ENCODE measurements at regions not wholly inside any gene's neighbourhood (a gene's known extent, or its start where the extent isn't known, plus 50 kb on each side); places are given as distances from the start of the nearest gene placed in this dataset.

DNA sequence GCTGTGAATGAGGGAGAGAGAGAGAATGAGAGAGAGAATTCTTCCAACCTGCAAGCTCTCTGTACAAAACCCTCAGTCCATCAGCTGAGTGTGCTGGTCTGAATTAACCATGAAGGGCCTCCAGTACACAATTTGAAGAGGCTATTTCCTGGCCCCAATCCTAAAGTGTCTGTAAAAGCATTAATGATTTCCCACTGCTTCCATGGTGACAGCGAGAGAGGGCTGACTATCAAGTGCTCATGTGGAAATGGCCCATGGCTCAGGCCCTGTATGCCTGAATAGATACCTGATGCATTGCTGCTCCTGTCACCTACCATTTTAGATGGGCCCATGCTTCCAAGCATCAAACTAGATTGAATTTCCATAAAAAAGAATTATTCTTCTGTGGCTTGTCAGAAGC lies 592.4 kb downstream of the KIF4B start (continued):
- TF ChIP-seq, protein P1, sequence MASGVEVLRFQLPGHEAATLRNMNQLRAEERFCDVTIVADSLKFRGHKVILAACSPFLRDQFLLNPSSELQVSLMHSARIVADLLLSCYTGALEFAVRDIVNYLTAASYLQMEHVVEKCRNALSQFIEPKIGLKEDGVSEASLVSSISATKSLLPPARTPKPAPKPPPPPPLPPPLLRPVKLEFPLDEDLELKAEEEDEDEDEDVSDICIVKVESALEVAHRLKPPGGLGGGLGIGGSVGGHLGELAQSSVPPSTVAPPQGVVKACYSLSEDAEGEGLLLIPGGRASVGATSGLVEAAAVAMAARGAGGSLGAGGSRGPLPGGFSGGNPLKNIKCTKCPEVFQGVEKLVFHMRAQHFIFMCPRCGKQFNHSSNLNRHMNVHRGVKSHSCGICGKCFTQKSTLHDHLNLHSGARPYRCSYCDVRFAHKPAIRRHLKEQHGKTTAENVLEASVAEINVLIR (CRISPR knock-in tag; IDR thresholded peaks at IDR 0.05), result no peak
- no peak for TF ChIP-seq MTF1 (CRISPR knock-in tag; IDR thresholded peaks at IDR 0.05; ENCODE audit: borderline replicate concordance)

DNA sequence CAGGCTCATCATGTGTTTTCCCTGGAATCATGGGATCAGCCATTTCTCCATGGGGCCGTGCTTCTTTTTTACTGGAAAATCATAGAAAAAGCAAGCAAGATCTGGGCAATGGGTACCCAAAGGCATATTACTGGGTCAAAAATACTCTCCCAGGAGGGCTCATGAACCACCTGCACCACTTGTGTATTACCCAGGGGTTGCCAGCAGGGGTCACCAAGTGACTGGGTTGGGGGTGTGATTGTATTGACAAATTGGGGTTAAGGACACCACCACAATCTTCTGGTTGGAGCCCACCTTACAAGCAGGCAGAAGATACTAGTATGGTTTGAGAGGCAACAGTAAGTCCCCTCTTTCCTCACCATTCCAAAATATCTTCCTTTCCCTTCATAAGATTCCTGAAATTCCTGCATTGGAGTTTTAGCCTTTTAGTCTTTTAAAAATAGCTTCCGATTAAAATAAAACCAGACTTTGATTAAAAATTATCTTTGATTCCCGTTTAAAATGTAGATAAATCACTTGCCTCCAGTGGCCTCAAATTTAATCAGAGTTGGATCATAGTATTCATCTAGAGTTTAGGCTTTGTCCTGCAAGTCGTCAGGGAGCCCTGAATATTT lies 603.3 kb downstream of the KIF4B start:
- Histone ChIP-seq H3K9me1 (ENCODE audit: control insufficient read depth, insufficient read depth, low read length) (no peaks in the 10 kb centered on the region), H3K9me3 (replicated peaks; ENCODE audit: control insufficient read depth, insufficient read depth, low read depth, low read length) (no peaks in the 10 kb centered on the region), H3K79me2 (ENCODE audit: control insufficient read depth, insufficient read depth, low read length) (no peaks in the 10 kb centered on the region), H3K4me2 (ENCODE audit: insufficient read depth, low read length) (no peak overlapping the region), H3K36me3 (ENCODE audit: control insufficient read depth, insufficient read depth, low read length) (no peaks in the 10 kb centered on the region), H3K27me3 (ENCODE audit: control insufficient read depth in 2 of 2, insufficient read depth in 2 of 2, low read length in 2 of 2) (no peaks in the 10 kb centered on the region), H3K27ac (ENCODE audit: extremely low read depth, low read depth, low read length) (no peak overlapping the region), H2AFZ (ENCODE audit: low read depth, low read length) (no peak overlapping the region), H4K20me1 (replicated peaks; ENCODE audit: control insufficient read depth, insufficient read depth, low read length) (no peaks in the 10 kb centered on the region), H3K4me1 (replicated peaks in 1 of 2; ENCODE audit: control insufficient read depth in 2 of 2, insufficient read depth in 2 of 2, low read length in 2 of 2) (no peaks in the 10 kb centered on the region), H3K4me3 (no peak overlapping the region), H3K9ac (ENCODE audit: insufficient read depth in 1 of 2, low read depth in 2 of 2, low read length in 2 of 2) (no peak overlapping the region)
- POLR2A ChIA-PET, result no interaction called here
- DNase-seq (ENCODE audit: extremely low read depth in 1 of 4, low spot score in 3 of 4) (peak; percentile 15 to 48 (median 47)), FAIRE-seq (no peak), ATAC-seq (no peak)
- in situ Hi-C loops (cut with MboI), result no loop called here
- 1% methylated on average over 4 of the region's 4 CpGs for WGBS (ENCODE audit: insufficient coverage, low coverage, missing lambda C conversion rate)
- no TSS peak for BruUV-seq (replicated peaks)
- CTCF ChIA-PET (ENCODE audit: low intra/inter-chr PET ratio), result interaction anchor here (0.6 kb wide), 1 partner anchor 1410 kb away, joined by 3 read pairs; no protein-coding TSS in a partner anchor
- intact Hi-C loops (cut with micrococcal nuclease), result no loop called here
- TF ChIP-seq ZNF445 (CRISPR knock-in tag; IDR thresholded peaks at IDR 0.05; ENCODE audit: low read depth) (no peak), ZKSCAN8 (CRISPR knock-in tag; IDR thresholded peaks at IDR 0.05) (no peak), HLTF (IDR thresholded peaks at IDR 0.05) (no peak), SMC3 (conservative IDR thresholded peaks at IDR 0.05; ENCODE audit: insufficient read depth, low read depth, low read length) (peak; percentile 34; the same call in 1 of the 2 replicates), MEIS2 (IDR thresholded peaks at IDR 0.05; ENCODE audit: partially characterized antibody) (no peak), EZH2 (IDR thresholded peaks at IDR 0.05; ENCODE audit: borderline replicate concordance, low read depth, low read length) (no peak), SMARCA5 (IDR thresholded peaks at IDR 0.05) (no peak), ZNF354B (CRISPR knock-in tag; IDR thresholded peaks at IDR 0.05) (no peak), TEAD1 (CRISPR knock-in tag; IDR thresholded peaks at IDR 0.05) (no peak), RBBP5 (IDR thresholded peaks at IDR 0.05; ENCODE audit: borderline replicate concordance, insufficient read depth, low read length, poor library complexity, severe bottlenecking) (no peak), FOXK1 (CRISPR knock-in tag; IDR thresholded peaks at IDR 0.05; ENCODE audit: borderline replicate concordance) (no peak)
- TF ChIP-seq, protein P2, sequence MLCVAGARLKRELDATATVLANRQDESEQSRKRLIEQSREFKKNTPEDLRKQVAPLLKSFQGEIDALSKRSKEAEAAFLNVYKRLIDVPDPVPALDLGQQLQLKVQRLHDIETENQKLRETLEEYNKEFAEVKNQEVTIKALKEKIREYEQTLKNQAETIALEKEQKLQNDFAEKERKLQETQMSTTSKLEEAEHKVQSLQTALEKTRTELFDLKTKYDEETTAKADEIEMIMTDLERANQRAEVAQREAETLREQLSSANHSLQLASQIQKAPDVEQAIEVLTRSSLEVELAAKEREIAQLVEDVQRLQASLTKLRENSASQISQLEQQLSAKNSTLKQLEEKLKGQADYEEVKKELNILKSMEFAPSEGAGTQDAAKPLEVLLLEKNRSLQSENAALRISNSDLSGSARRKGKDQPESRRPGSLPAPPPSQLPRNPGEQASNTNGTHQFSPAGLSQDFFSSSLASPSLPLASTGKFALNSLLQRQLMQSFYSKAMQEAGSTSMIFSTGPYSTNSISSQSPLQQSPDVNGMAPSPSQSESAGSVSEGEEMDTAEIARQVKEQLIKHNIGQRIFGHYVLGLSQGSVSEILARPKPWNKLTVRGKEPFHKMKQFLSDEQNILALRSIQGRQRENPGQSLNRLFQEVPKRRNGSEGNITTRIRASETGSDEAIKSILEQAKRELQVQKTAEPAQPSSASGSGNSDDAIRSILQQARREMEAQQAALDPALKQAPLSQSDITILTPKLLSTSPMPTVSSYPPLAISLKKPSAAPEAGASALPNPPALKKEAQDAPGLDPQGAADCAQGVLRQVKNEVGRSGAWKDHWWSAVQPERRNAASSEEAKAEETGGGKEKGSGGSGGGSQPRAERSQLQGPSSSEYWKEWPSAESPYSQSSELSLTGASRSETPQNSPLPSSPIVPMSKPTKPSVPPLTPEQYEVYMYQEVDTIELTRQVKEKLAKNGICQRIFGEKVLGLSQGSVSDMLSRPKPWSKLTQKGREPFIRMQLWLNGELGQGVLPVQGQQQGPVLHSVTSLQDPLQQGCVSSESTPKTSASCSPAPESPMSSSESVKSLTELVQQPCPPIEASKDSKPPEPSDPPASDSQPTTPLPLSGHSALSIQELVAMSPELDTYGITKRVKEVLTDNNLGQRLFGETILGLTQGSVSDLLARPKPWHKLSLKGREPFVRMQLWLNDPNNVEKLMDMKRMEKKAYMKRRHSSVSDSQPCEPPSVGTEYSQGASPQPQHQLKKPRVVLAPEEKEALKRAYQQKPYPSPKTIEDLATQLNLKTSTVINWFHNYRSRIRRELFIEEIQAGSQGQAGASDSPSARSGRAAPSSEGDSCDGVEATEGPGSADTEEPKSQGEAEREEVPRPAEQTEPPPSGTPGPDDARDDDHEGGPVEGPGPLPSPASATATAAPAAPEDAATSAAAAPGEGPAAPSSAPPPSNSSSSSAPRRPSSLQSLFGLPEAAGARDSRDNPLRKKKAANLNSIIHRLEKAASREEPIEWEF (CRISPR knock-in tag; IDR thresholded peaks at IDR 0.05), result no peak
